Right lobe of liver (tissue), 6 donors: ENCODE measurements at regions not wholly inside any gene's neighbourhood (a gene's known extent, or its start where the extent isn't known, plus 50 kb on each side); places are given as distances from the start of the nearest gene placed in this dataset.

Source experiments
- ATAC-seq, 4 donors: fragments of 200-7000 bp; cut with Tn5 transposase; one replicate each; pipeline ENCODE4 v1.9.1; 2020; ENCODE audit warnings: mild to moderate bottlenecking in 4 of 4, moderate library complexity in 4 of 4
- DNase-seq, 3 donors: peaks; one replicate each; pipeline ENCODE4 v3.0.0-alpha.2; 2020
- H3K27ac ChIP-seq, 3 donors: fragments of 200-600 bp; one replicate each; pipeline ENCODE4 v1.8.0; 2022
- H3K27me3 ChIP-seq, 2 donors: fragments of 200-600 bp; one replicate each; pipeline ENCODE4 v1.8.0; 2022
- H3K36me3 ChIP-seq, 4 donors: fragments of 200-600 bp; sonication (generic) in 1 of 4; one replicate each; pipeline versions ENCODE4 v1.5.1 to v1.8.0; 2017 to 2022; ENCODE audit warnings: control low read depth in 1 of 4
- H3K4me1 ChIP-seq, 4 donors: fragments of 200-600 bp; sonication (generic) in 1 of 4; one replicate each; pipeline versions ENCODE4 v1.5.1 to v1.8.0; 2017 to 2022; ENCODE audit warnings: control low read depth in 1 of 4
- H3K4me3 ChIP-seq, 3 donors: fragments of 200-600 bp; one replicate each; pipeline ENCODE4 v1.8.0; 2022
- H3K9me3 ChIP-seq, 4 donors: fragments of 200-600 bp; sonication (generic) in 1 of 4; one replicate each; pipeline versions ENCODE4 v1.5.1 to v1.8.0; 2017 to 2022; ENCODE audit warnings: control low read depth in 1 of 4
- CTCF ChIP-seq, 4 donors: fragments of 200-600 bp in 3 of 4; fragments of 450-650 bp in 1 of 4; IDR thresholded peaks; one replicate each; pipeline versions ENCODE4 v1.5.1 to v1.8.0; 2016 to 2022; ENCODE audit warnings: antibody characterized with exemption in 4 of 4, mild to moderate bottlenecking in 2 of 4
- POLR2A ChIP-seq: fragments of 450-650 bp; IDR thresholded peaks from one replicate; pipeline ENCODE4 v1.6.1; 2017; ENCODE audit warnings: antibody characterized with exemption, mild to moderate bottlenecking
- WGBS: methylation state at CpG from one replicate; pipeline ENCODE4 v1.1.6; 2018; ENCODE audit warnings: low coverage, low lambda C conversion rate; ENCODE audit not compliant: insufficient coverage; ENCODE audit errors: missing lambda C conversion rate; 5-methylcytosine and 5-hydroxymethylcytosine counted together
- intact Hi-C, 2 donors: fragments of 100-400 bp; cut with DNase I; formaldehyde crosslinking; loops; one replicate each; pipeline versions ENCODE4 v1.11.2 to v1.14.1; 2022
- donor health status: DM: no; HTN: yes; CAD: no.
- donor health status: DM: no; HTN: no; CAD: no.
- donor health status: DM: no; HTN: no; CAD: no.
- donor health status: DM: no; HTN: yes; CAD: no.
- donor health status: DM: no; HTN: yes; CAD: no.

DNA sequence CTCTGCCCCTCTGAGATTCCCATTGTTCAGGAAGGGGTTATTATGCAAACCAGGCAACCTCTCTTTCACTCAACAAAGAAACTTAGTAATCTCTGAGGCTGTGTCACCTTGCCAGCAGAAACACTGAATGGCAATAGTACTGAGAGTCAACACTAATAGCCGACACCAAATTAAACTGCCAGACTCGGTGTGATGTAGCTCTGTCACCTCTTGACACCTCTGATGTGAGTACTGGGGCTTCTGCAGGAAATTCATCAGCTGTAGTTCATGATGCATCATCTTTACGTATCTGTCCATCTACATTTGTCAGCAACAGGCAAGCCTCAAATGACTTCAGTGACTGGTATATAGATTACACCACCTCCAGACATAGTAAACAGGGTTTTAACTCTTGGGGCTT, 65.0 kb upstream of the ONECUT1 start:
- no peaks in the 10 kb centered on the region for H3K4me1 ChIP-seq

GRCh38 chr15:52844823-52845222, 54.7 kb upstream of the ONECUT1 start:
- no peak for DNase-seq
- intact Hi-C loops: no loop called here
- H3K4me1 ChIP-seq: no peaks in the 10 kb centered on the region
- 70% methylated on average over 5 of the region's 5 CpGs for WGBS
- H3K9me3 ChIP-seq: no peaks in the 10 kb centered on the region
- no peak for TF ChIP-seq POLR2A
- TF ChIP-seq CTCF (IDR thresholded peaks at IDR 0.05): no peak
- no peak for ATAC-seq
- no peak overlapping the region for H3K27ac ChIP-seq
- H3K36me3 ChIP-seq: no peaks in the 10 kb centered on the region
- H3K4me3 ChIP-seq: no peak overlapping the region
- no peaks in the 10 kb centered on the region for H3K27me3 ChIP-seq

More for the DNA sequence above, 65.0 kb upstream of the ONECUT1 start:
- 69% methylated on average over 3 of the region's 3 CpGs for WGBS
- TF ChIP-seq POLR2A: no peak
- TF ChIP-seq CTCF (IDR thresholded peaks at IDR 0.05): no peak
- intact Hi-C loops: no loop called here
- Histone ChIP-seq H3K9me3 (no peaks in the 10 kb centered on the region), H3K36me3 (no peaks in the 10 kb centered on the region), H3K4me3 (no peak overlapping the region), H3K27me3 (no peaks in the 10 kb centered on the region), H3K27ac (no peak overlapping the region)
- DNase-seq: no peak
- ATAC-seq: no peak
